IPS DF 4.7 (cell line): ENCODE measurements at regions not wholly inside any gene's neighbourhood (a gene's known extent, or its start where the extent isn't known, plus 50 kb on each side); places are given as distances from the start of the nearest gene placed in this dataset.

ENCODE experiments used
- DNase-seq: peaks from one replicate; pipeline ENCODE4 v3.0.0-alpha.2; 2013; ENCODE audit warnings: low spot score; ENCODE audit errors: extremely low read depth

GRCh38 chr6:40312213-40313015 lies 274.8 kb downstream of the LRFN2 start:
- DNase-seq: no peak

- DNase-seq: peak; percentile 71
Measured at GRCh38 chr6:40308533-40309306, 278.4 kb downstream of the LRFN2 start.

GRCh38 chr6:40307712-40308111 lies 279.5 kb downstream of the LRFN2 start:
- DNase-seq: no peak

GRCh38 chr6:40302856-40303454 lies 284.2 kb downstream of the LRFN2 start:
- DNase-seq: no peak

GRCh38 chr6:40299681-40300080 lies 287.5 kb downstream of the LRFN2 start:
- DNase-seq: no peak

GRCh38 chr6:40298207-40298606 lies 289.0 kb downstream of the LRFN2 start:
- no peak for DNase-seq

GRCh38 chr6:40295251-40295950 lies 291.8 kb downstream of the LRFN2 start:
- DNase-seq: no peak

- no peak for DNase-seq
Measured at GRCh38 chr6:40293460-40294185, 293.5 kb downstream of the LRFN2 start.

- DNase-seq: no peak
Measured at GRCh38 chr6:40293060-40293459, 294.1 kb downstream of the LRFN2 start.

- no peak for DNase-seq
Measured at GRCh38 chr6:40290816-40291215, 296.3 kb downstream of the LRFN2 start.

GRCh38 chr6:40288919-40289318 lies 298.2 kb downstream of the LRFN2 start:
- DNase-seq: no peak

- no peak for DNase-seq
Measured at GRCh38 chr6:40287296-40287850, 299.8 kb downstream of the LRFN2 start.

- DNase-seq: no peak
Measured at GRCh38 chr6:40286721-40287120, 300.4 kb downstream of the LRFN2 start.

- no peak for DNase-seq
Measured at GRCh38 chr6:40285996-40286395, 301.2 kb downstream of the LRFN2 start.

- no peak for DNase-seq
Measured at GRCh38 chr6:40285535-40285934, 301.6 kb downstream of the LRFN2 start.

GRCh38 chr6:40282986-40283385 lies 304.2 kb downstream of the LRFN2 start:
- no peak for DNase-seq

GRCh38 chr6:40281402-40281801 lies 305.8 kb downstream of the LRFN2 start:
- DNase-seq: no peak

- DNase-seq: no peak
Measured at GRCh38 chr6:40280231-40280630, 306.9 kb downstream of the LRFN2 start.

- DNase-seq: no peak
Measured at GRCh38 chr6:40276141-40276540, 311.0 kb downstream of the LRFN2 start.

GRCh38 chr6:40274058-40274457 lies 313.1 kb downstream of the LRFN2 start:
- no peak for DNase-seq

- no peak for DNase-seq
Measured at GRCh38 chr6:40268614-40269013, 318.6 kb downstream of the LRFN2 start.
